GM18502 (cell line): ENCODE measurements at regions not wholly inside any gene's neighbourhood (a gene's known extent, or its start where the extent isn't known, plus 50 kb on each side); places are given as distances from the start of the nearest gene placed in this dataset.

Source experiments
- ATAC-seq: cut with Tn5 transposase; IDR thresholded peaks from one replicate; pipeline ENCODE4 v1.9.1; 2021; ENCODE audit warnings: mild to moderate bottlenecking; ENCODE audit not compliant: unreplicated experiment, poor library complexity

GRCh38 chr9:93814077-93814956 is 140.8 kb downstream of the BARX1 start:
- no peak for ATAC-seq

DNA sequence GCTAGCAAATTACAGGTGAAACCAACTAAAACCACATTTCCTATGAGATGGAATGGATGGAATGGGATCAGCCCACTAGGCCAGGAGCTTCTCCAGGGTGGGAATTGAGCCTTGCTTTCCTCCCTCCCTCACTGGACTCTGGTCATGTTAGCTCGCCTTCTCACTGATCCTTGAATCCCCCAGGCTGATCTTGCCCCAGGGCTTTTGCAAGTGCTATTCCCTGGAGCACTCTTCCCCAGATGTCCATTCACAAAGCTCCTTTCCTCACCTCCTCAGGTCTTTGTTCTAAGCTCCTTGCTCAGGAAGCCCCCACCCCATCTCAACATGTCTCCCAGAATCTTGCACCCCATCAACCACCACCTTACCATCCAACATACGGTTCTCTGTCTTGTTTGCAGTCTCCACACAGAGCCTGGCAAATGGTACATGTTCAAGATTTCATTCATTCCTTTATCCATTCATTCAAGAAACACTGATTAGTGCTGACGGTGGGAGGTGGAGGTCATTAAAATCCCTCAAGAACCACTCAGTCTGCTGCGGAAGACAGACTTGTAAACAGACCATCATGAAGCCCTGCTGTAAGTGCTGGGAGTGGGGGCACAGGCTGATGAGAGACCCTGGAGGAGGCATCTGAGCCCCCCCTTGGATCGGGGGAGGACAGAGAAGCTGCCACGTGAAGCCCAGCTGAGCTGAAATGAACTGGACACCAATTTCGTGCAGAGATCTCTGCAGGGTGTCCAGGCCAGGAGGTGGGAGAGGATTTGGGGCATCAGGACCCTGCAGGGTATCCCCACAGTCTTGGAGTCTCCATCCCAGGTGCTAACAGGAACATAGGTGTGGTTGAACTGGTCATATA is 141.7 kb downstream of the BARX1 start:
- ATAC-seq, result no peak

DNA sequence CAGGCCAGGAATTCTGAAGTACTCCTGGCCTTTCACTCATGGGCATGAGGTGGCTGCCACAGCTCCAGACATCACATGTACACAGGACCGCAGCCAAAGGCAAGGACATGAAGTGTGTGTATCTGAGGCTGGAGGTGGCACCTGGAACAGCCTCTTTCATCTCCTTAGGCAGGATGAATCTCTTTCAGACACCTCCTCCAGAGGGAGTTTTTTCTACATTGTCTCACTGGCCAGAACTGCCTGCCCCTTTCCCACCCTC is 142.8 kb downstream of the BARX1 start:
- ATAC-seq, result no peak

DNA sequence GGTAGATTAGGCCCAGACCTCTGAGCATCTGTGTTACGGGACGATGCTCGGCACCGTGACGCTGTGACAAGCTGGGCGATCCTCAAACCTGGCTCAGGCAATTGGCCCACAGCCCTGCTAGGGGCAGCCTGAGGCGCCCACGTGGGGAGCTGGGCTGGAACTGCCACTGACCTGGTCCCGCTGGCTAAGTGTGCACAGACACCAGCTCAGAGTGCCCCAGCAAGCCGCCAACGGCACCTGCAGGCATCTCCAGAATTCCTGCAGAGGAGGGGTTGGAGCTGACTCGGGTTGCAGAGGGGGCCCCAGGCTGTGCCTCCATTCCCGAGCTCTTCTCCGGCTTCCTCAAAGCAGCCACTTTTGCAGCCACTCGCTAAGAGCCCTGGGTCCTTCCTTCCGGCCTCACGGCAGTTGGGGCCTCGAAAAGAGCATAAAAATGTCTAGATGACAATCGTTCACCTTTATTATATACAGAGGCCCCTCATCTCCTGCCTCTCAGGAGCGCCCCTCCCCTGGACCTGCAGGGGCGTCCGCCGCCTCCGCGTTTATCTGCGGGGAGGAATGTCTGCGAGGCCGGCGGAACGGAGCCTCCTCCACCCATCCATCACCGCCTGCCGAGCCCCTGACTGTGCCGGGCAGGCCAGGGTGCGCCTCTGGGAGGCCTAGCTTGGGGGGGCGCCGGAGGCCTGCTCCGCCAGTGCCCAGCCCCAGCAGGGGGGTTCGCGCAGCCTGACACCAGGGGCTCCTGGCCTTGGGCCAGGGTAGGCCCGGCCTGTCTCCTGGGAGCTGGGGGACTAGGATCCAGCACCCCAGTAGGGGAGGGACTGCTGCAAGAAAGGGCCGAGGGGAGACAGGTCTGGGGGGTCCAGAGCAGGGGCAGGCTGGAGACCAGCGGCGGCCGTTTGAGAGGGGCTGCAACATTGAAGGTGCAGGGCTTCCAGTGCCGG is 144.9 kb downstream of the BARX1 start:
- ATAC-seq, result no peak

GRCh38 chr9:93809204-93809940 is 145.8 kb downstream of the BARX1 start:
- ATAC-seq, result no peak

GRCh38 chr9:93808115-93809029 is 146.8 kb downstream of the BARX1 start:
- no peak for ATAC-seq

DNA sequence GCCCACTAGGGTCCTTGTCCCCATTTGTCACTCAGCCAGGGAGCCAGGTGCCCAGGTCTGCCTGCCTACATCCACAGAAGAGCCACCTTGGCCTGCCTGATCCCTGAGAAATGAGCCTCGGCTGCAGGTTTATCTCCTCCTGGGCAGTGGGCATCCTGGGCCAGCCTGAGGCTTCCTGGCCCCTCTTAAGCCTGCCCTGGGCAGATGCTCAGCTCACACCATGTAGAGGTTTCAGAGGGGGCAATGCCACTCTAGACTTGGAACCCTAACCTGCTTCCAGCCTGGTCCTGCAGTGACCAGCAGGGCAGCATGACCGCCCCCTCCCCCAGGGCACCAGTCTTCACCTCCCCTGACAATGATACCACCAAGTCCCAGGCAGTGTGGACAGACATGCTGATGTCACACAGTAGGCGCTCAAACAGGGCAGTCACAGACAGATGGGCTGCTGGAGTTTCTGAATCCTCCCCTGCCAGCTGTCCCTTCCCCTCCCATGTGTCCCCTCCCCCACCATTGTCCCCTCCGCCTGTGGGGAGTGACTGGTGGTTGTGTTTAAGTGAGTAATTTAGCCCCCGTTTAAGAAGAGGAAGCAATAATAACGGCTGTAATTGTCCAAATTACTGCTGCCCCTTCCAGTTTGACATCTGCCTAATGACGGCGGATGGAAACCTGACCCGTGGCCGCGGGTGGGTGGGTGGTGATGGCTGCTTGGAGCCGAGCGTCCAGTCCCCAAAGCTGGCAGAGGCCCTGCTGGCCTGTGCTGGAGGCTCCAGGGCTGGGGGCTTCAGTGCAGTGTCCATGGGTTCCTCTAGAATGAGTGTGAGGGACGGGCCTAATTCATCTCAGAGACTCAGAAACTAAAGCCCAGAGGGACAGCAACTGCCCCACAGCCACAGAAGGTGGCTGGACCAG is 147.7 kb downstream of the BARX1 start:
- no peak for ATAC-seq

DNA sequence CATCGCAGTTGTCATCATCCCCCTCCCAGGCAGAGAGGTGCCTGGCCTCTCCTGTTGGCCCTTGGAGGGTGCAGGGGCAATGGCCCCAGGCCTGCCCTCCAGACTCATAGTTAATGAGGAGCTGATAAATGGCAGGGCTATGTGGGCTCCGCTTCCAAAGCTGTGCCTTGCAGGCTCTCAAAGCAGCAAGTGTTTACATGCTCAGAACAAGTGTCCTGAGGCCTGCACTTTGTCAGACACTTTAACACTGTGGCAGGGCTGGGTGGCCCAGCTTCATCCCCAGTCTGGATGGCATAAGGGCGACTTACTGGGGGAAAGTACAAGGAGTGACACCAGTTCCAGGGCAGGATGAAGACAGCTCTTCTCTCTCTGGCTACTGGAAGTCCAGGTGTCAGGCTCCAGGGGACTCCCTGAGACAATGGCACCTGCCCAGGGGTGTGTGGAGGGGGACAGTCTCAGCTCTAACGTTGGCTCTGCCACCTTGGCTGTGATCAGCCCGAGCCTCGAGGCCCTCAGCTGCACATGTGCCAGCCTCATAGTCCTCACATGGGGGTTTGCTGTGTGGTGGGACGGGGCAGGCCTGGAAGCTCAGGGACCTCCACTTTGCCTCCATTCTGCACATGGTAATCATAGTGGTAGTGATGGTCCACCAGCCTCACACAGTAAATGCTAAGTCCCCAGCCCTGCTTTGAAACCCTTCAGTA is 153.4 kb downstream of the BARX1 start:
- ATAC-seq, result no peak

DNA sequence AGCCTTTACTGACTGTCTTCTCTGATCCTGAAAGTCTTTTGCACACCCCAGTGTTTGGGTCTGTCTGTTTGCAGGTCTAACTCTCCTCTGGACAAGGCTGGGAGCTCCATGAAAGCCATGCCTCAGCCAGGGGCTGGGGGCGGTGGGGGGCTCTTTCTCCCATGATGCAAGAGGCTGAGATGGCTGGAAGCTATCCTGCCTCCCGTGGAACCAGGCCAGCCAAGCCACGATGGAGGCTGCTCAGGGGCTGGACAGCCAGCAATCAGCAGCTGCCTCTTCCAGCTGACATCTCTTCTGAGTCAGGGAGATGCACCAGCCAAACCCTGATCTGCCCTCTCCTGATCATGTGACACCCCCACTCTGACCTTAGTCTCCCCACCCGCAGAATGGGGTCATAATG is 154.0 kb downstream of the BARX1 start:
- ATAC-seq, result no peak

DNA sequence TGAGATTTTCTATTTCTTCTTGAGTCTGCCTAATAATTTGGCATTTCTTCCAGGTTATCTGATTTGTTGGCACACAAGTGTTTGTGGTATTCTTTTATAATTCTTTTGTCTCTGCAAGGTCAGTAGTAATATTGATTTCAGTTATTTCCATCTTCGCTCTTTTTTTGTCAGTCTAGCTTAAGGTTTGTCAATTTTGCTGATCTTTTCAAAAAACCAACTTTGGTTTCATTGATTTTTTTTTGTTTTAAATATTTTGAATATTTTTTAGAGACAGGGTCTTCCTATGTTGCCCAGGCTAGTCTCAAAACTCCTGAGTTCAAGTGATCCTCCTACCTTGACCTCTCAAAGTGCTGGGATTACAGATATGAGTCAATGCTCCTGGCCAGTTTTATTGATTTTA is 162.8 kb downstream of the BARX1 start:
- no peak for ATAC-seq

- ATAC-seq, result no peak
Measured at GRCh38 chr9:93786204-93786603, 169.0 kb downstream of the BARX1 start.

DNA sequence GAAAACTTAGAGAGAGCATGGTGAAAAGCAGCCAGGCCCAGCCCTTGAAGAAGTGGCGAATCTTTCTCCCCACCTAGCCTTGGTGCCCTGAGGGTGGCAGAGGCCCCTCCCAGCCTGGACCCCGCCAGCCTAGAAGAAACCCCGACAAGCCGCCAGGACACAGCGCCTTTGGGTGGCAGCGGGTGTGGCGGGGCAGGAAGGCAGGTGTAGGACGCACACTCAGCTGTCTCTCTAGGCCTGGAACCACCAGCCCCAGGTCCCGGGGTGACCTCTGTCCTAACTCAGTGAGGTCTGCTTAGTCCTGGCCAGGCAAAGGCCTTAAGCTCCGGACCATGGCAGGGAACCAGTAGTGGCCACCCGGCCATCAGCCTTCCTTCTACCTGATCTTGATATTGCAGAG is 178.3 kb downstream of the BARX1 start:
- ATAC-seq, result no peak

- no peak for ATAC-seq
Measured at GRCh38 chr9:93776256-93776655, 178.9 kb downstream of the BARX1 start.

DNA sequence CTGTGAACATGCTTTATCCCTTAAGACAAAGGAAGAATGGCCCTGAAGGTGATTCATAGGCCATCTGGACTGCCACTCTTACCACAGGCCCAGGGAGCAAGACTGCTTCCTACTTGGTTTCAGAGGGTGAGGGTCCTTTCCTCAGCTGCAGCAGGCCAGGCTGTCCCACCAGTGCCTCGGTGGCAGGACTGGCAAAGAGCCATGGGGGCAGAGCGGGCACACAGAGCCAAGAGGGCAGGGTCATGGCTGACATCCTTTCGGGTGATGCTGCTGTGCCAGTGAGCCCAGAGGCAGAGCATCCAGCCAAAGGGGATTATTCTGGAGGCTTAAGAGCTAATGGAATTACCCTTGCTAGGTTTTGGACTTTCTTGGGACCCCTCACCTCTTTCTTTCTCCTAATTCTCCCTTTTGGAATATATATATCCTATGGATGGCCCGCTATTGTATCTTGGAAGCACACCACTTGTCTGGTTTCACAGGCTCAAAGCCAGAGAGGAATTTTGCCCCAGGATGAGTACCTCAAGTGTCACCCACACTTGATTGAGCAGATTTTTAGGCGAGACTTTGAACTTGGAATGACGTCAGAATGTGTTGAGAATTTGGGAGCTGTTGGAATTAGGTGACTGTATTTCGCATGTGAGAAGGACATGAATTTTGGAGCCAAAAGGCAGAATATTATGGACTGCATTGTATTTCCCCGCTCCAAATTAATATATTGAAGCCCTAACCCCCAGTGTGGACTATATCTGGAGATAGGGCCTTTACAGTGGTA is 180.6 kb downstream of the BARX1 start:
- no peak for ATAC-seq

DNA sequence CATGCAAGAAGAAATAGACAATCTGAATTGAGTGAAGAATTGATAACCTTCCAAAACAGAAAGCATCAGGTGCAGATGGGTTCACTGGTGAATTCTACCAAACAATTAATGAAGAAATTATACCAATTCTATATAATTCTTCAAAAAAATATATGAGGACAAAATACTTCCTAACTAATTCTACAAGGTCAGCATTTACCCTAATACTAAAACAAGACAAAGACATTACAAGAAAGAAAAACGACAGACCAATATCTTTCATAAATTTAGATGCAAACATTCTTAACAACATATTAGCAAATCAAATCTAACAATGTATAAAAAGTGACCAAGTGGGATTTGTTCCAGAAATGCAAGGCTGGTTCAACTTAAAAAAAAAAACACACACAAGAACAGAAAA is 183.9 kb downstream of the BARX1 start:
- ATAC-seq, result no peak

GRCh38 chr9:93761822-93762221 is 185.4 kb downstream of the PHF2 start:
- no peak for ATAC-seq

- no peak for ATAC-seq
Measured at GRCh38 chr9:93750045-93750444, 173.7 kb downstream of the PHF2 start.
